H1 (cell line): ENCODE measurements at regions not wholly inside any gene's neighbourhood (a gene's known extent, or its start where the extent isn't known, plus 50 kb on each side); places are given as distances from the start of the nearest gene placed in this dataset.
A peak's percentile ranks its signal among the peaks of the same experiment; 100 is the strongest.

ENCODE experiments used
- CTCF ChIA-PET: fragments of 300-600 bp; sonication (Branson Sonifier 250); formaldehyde crosslinking; loops from one replicate; lab custom pipeline; 2021; ENCODE audit not compliant: partially characterized antibody; lab: Charles Lee
- POLR2A ChIA-PET: fragments of 300-600 bp; sonication (Branson Sonifier 250); formaldehyde crosslinking; loops from one replicate; lab custom pipeline; 2021; ENCODE audit warnings: inconsistent platforms; ENCODE audit not compliant: partially characterized antibody; lab: Charles Lee
- DNase-seq, 2 experiments: peaks; one replicate each; pipeline versions ENCODE4 v3.0.0 to v3.0.0-alpha.2; 2010 to 2022; ENCODE audit warnings: low spot score in 2 of 2, low read depth in 1 of 2, mixed read lengths in 1 of 2
- FAIRE-seq: peaks from 2 replicates; lab custom pipeline; 2011; peaks lifted over from hg19 to GRCh38; lab: Jason Lieb, UNC
- H2AFZ ChIP-seq: 2 replicates; pipeline ENCODE4 v1.8.1; 2012; ENCODE audit warnings: low read length, inconsistent platforms
- H2AK5ac ChIP-seq: 2 replicates; pipeline ENCODE4 v1.6.1; 2013; ENCODE audit warnings: low read depth, low read length
- H2BK120ac ChIP-seq: replicated peaks from 2 replicates; pipeline ENCODE3; 2013; ENCODE audit warnings: low read depth, low read length, inconsistent platforms
- H2BK12ac ChIP-seq: 2 replicates; pipeline ENCODE4 v1.6.1; 2013; ENCODE audit warnings: low read depth, low read length
- H2BK15ac ChIP-seq: 2 replicates; pipeline ENCODE4 v1.6.1; 2013; ENCODE audit warnings: low read length
- H2BK20ac ChIP-seq: 2 replicates; pipeline ENCODE4 v1.6.1; 2013; ENCODE audit warnings: low read length
- H2BK5ac ChIP-seq: 2 replicates; pipeline ENCODE4 v1.6.1; 2013; ENCODE audit warnings: low read depth, low read length
- H3K14ac ChIP-seq: 2 replicates; pipeline ENCODE4 v1.6.1; 2013; ENCODE audit warnings: inconsistent platforms; ENCODE audit not compliant: insufficient read length
- H3K18ac ChIP-seq: 2 replicates; pipeline ENCODE4 v1.6.1; 2013; ENCODE audit warnings: low read length; ENCODE audit errors: extremely low read depth
- H3K23ac ChIP-seq: 2 replicates; pipeline ENCODE4 v1.6.1; 2013; ENCODE audit warnings: inconsistent platforms; ENCODE audit not compliant: insufficient read length
- H3K23me2 ChIP-seq: 2 replicates; pipeline ENCODE4 v1.6.1; 2013; ENCODE audit warnings: low read depth, low read length
- H3K27ac ChIP-seq: 2 replicates; pipeline ENCODE4 v1.6.1; 2011; ENCODE audit warnings: low read depth, low read length, inconsistent platforms
- H3K27me3 ChIP-seq, 4 experiments: replicated peaks in 1 of 4; 1 replicate in 1 of 4; 2 replicates in 3 of 4; pipeline versions ENCODE4 v1.6.1 to v1.8.1; 2011 to 2013; ENCODE audit warnings: low read length in 3 of 4, mild to moderate bottlenecking in 3 of 4, inconsistent platforms in 2 of 4, mixed read lengths in 2 of 4, moderate library complexity in 1 of 4; ENCODE audit not compliant: control insufficient read depth in 3 of 4, insufficient read depth in 3 of 4; ENCODE audit errors: extremely low read depth in 1 of 4
- H3K36me3 ChIP-seq, 4 experiments: 2 replicates each; pipeline versions ENCODE4 v1.6.1 to v1.8.1; 2011 to 2013; ENCODE audit warnings: mild to moderate bottlenecking in 4 of 4, low read length in 3 of 4, moderate library complexity in 2 of 4, control low read depth in 1 of 4, inconsistent platforms in 1 of 4; ENCODE audit not compliant: insufficient read depth in 4 of 4, control insufficient read depth in 2 of 4
- H3K4ac ChIP-seq: replicated peaks from 2 replicates; pipeline ENCODE3; 2013; ENCODE audit warnings: low read length, low read depth, mixed read lengths, inconsistent platforms; ENCODE audit not compliant: insufficient read length
- H3K4me1 ChIP-seq, 4 experiments: replicated peaks in 1 of 4; 1 replicate in 1 of 4; 2 replicates in 3 of 4; pipeline versions ENCODE4 v1.6.1 to v1.8.1; 2011 to 2013; ENCODE audit warnings: low read length in 3 of 4, inconsistent platforms in 2 of 4, mixed read lengths in 1 of 4; ENCODE audit not compliant: insufficient read depth in 4 of 4, control insufficient read depth in 3 of 4
- H3K4me2 ChIP-seq, 2 experiments: 2 replicates each; pipeline versions ENCODE4 v1.6.1 to v1.8.1; 2011 to 2013; ENCODE audit warnings: low read depth in 2 of 2, low read length in 2 of 2, control low read depth in 1 of 2, inconsistent platforms in 1 of 2, mild to moderate bottlenecking in 1 of 2; ENCODE audit not compliant: insufficient read depth in 1 of 2
- H3K4me3 ChIP-seq, 4 experiments: fragments of 200-600, 300-600 bp in 1 of 4; sonication (generic), shearing (Covaris generic), sonication (Bioruptor Twin) in 1 of 4; 2 replicates each; pipeline versions ENCODE4 v1.5.1 to v1.8.1; 2011 to 2016; ENCODE audit warnings: low read length in 4 of 4, low read depth in 3 of 4, control low read depth in 2 of 4, inconsistent platforms in 2 of 4, mild to moderate bottlenecking in 2 of 4, mixed read lengths in 1 of 4, moderate library complexity in 1 of 4; ENCODE audit not compliant: insufficient read depth in 2 of 4; ENCODE audit errors: extremely low read depth in 1 of 4
- H3K56ac ChIP-seq: replicated peaks from 2 replicates; pipeline ENCODE3; 2013; ENCODE audit warnings: low read depth, mild to moderate bottlenecking, mixed read lengths, low read length, inconsistent platforms; ENCODE audit not compliant: insufficient read length
- H3K79me1 ChIP-seq: 2 replicates; pipeline ENCODE4 v1.6.1; 2013; ENCODE audit warnings: low read depth, low read length, control low read depth
- H3K79me2 ChIP-seq, 2 experiments: 2 replicates each; pipeline versions ENCODE4 v1.6.1 to v1.8.1; 2012 to 2013; ENCODE audit warnings: low read length in 2 of 2, mild to moderate bottlenecking in 2 of 2, inconsistent platforms in 1 of 2; ENCODE audit not compliant: insufficient read depth in 2 of 2, control insufficient read depth in 1 of 2
- H3K9ac ChIP-seq, 4 experiments: replicated peaks in 1 of 4; 1 replicate in 1 of 4; 2 replicates in 3 of 4; pipeline versions ENCODE4 v1.6.1 to v1.8.1; 2011 to 2013; ENCODE audit warnings: low read depth in 3 of 4, low read length in 3 of 4, control low read depth in 2 of 4, mild to moderate bottlenecking in 2 of 4, moderate library complexity in 2 of 4, inconsistent platforms in 1 of 4; ENCODE audit errors: extremely low read depth in 1 of 4
- H3K9me3 ChIP-seq, 2 experiments: 2 replicates each; pipeline versions ENCODE4 v1.6.1 to v1.8.1; 2012 to 2013; ENCODE audit warnings: mild to moderate bottlenecking in 2 of 2, moderate library complexity in 2 of 2, control low read depth in 1 of 2, inconsistent platforms in 1 of 2, low read depth in 1 of 2, low read length in 1 of 2, mixed read lengths in 1 of 2; ENCODE audit not compliant: insufficient read depth in 2 of 2
- H4K20me1 ChIP-seq, 2 experiments: replicated peaks in 1 of 2; 2 replicates each; pipeline versions ENCODE3 to v1.8.1; 2011 to 2013; ENCODE audit warnings: inconsistent platforms in 2 of 2, low read length in 2 of 2, mild to moderate bottlenecking in 1 of 2; ENCODE audit not compliant: insufficient read depth in 2 of 2, control insufficient read depth in 1 of 2
- H4K5ac ChIP-seq: 2 replicates; pipeline ENCODE4 v1.6.1; 2013; ENCODE audit warnings: low read length, low read depth, mixed read lengths, inconsistent platforms; ENCODE audit not compliant: insufficient read length
- H4K8ac ChIP-seq: 2 replicates; pipeline ENCODE4 v1.8.0; 2013; ENCODE audit warnings: mild to moderate bottlenecking, moderate library complexity, low read length, inconsistent platforms; ENCODE audit not compliant: insufficient read depth; ENCODE audit errors: extremely low read depth
- H4K91ac ChIP-seq: replicated peaks from 2 replicates; pipeline ENCODE3; 2013; ENCODE audit warnings: low read length, mixed read lengths, inconsistent platforms; ENCODE audit not compliant: insufficient read length
- BCL11A ChIP-seq, 2 experiments: IDR thresholded peaks; one replicate each; pipeline ENCODE4 v1.6.1; 2011; ENCODE audit warnings: low read depth in 2 of 2, low read length in 2 of 2, mild to moderate bottlenecking in 2 of 2
- EGR1 ChIP-seq: IDR thresholded peaks from 2 replicates; pipeline ENCODE4 v1.6.1; 2011; ENCODE audit warnings: low read depth, low read length, borderline replicate concordance
- EP300 ChIP-seq, 2 experiments: IDR thresholded peaks; 1 replicate in 1 of 2; 2 replicates in 1 of 2; pipeline ENCODE4 v1.6.1; 2011 to 2012; ENCODE audit warnings: low read depth in 2 of 2, low read length in 2 of 2, mild to moderate bottlenecking in 2 of 2, borderline replicate concordance in 1 of 2, inconsistent platforms in 1 of 2, moderate library complexity in 1 of 2
- GABPA ChIP-seq: IDR thresholded peaks from 2 replicates; pipeline ENCODE4 v1.6.1; 2011; ENCODE audit warnings: mild to moderate bottlenecking, low read length, moderate library complexity, borderline replicate concordance; ENCODE audit not compliant: insufficient read depth
- GTF2F1 ChIP-seq: IDR thresholded peaks from 2 replicates; pipeline ENCODE4 v1.6.1; 2012; ENCODE audit warnings: low read depth, low read length, improper control_type of control experiment, borderline replicate concordance
- MAFK ChIP-seq: IDR thresholded peaks from 2 replicates; pipeline ENCODE4 v1.6.1; 2012; ENCODE audit warnings: low read depth, mild to moderate bottlenecking, improper control_type of control experiment, low read length
- RBBP5 ChIP-seq: IDR thresholded peaks from 2 replicates; pipeline ENCODE4 v1.7.1; 2012; ENCODE audit warnings: low read depth, mild to moderate bottlenecking, inconsistent platforms, low read length, moderate library complexity, borderline replicate concordance
- SAP30 ChIP-seq: fragments of 300-600 bp; sonication (generic); IDR thresholded peaks from 2 replicates; pipeline ENCODE4 v1.7.1; 2012; ENCODE audit warnings: low read length, moderate library complexity, mild to moderate bottlenecking, inconsistent platforms; ENCODE audit not compliant: insufficient read depth, insufficient replicate concordance
- SIRT6 ChIP-seq: IDR thresholded peaks from one replicate; pipeline ENCODE4 v1.7.1; 2012; ENCODE audit warnings: low read length, inconsistent platforms
- WGBS, 2 experiments: shearing (Covaris generic) in 1 of 2; methylation state at CpG; one replicate each; pipeline versions ENCODE4 v1.1.6 to v1.1.7; 2013 to 2015; ENCODE audit warnings: low lambda C conversion rate in 2 of 2, mixed read lengths in 2 of 2, inconsistent platforms in 1 of 2, low coverage in 1 of 2, missing lambda C conversion rate in 1 of 2; ENCODE audit not compliant: insufficient replicate concordance in 2 of 2, insufficient coverage in 1 of 2, insufficient read length in 1 of 2; ENCODE audit errors: extremely low coverage in 1 of 2, missing lambda C conversion rate in 1 of 2; 5-methylcytosine and 5-hydroxymethylcytosine counted together
- TF ChIP-seq, protein P1 (sequence below), 3 experiments: IDR thresholded peaks; 1 replicate in 2 of 3; 2 replicates in 1 of 3; pipeline versions ENCODE4 v1.5.1 to v1.6.1; 2011; ENCODE audit warnings: low read length in 3 of 3, mild to moderate bottlenecking in 3 of 3, inconsistent platforms in 2 of 3, low read depth in 1 of 3, moderate library complexity in 1 of 3; ENCODE audit not compliant: insufficient read depth in 1 of 3; ENCODE audit errors: control extremely low read depth in 1 of 3

DNA sequence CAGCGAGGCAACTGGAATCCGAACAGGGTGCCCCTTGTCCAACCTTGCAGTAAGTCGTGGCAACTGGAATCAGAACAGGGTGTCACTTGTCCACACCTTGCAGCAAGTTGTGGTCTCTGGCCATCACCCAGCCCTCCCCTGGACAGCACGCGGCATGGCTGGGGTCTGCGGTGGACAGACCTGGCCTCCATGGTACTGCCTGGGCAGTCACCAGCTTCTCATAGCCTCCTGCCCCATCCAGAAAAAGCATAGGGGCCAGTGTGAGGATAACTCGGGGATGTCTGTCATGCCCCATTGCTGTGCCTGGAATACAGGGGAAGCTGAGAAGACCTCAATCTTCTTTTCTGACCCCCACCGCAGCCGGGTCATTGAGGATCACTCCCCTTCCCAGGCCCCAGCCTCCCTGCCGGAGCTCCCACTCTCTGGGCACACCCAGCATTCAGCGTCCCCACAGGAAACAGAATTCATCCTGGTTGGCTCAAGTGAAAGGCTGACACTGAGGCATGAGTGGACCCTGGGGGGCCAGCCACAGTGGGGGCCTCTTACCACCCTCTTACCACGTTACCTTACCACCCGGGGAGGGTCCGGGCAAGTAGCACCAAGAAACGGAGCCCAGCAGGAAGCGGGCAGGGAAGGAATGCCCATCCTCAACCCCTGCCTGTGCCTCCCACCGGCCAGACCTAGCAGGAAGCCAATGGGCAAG lies 68.0 kb upstream of the RAB6C start:
- Histone ChIP-seq H4K5ac (no peak overlapping the region), H4K91ac (no peak overlapping the region), H2BK12ac (peak overlapping the region; percentile 50; the same call in 1 of the 2 replicates), H3K23ac (no peak overlapping the region), H3K79me2 (no peaks in the 10 kb centered on the region), H2AFZ (no peak overlapping the region), H4K8ac (no peak overlapping the region), H2AK5ac (no peak overlapping the region), H3K14ac (no peak overlapping the region), H3K23me2 (no peaks in the 10 kb centered on the region), H2BK120ac (no peak overlapping the region), H3K4me3 (no peak overlapping the region), H3K27me3 (no peaks in the 10 kb centered on the region), H2BK5ac (no peak overlapping the region), H3K4me2 (no peak overlapping the region), H3K9ac (no peak overlapping the region), H3K18ac (no peak overlapping the region), H3K56ac (no peak overlapping the region), H3K4me1 (peaks cover 0 to 3% (median 2%) of the 10 kb centered on the region in 4 experiments; a peak in 2 of 7 replicates), H2BK15ac (peak overlapping the region; percentile 10; the same call in 1 of the 2 replicates), H3K9me3 (no peaks in the 10 kb centered on the region), H4K20me1 (peaks cover 0 to 5% of the 10 kb centered on the region in 2 experiments), H3K79me1 (no peaks in the 10 kb centered on the region), H2BK20ac (no peak overlapping the region), H3K36me3 (no peaks in the 10 kb centered on the region), H3K4ac (no peak overlapping the region), H3K27ac (no peak overlapping the region)
- FAIRE-seq (no peak), DNase-seq (no peak)
- WGBS, 2 experiments: 88% methylated on average over 16 of the region's 17 CpGs; no CpG with 5 or more reads in 1 of the 2 experiments
- POLR2A ChIA-PET: no interaction called here
- CTCF ChIA-PET: no interaction called here
- no peak for TF ChIP-seq SAP30
- TF ChIP-seq, protein P1, sequence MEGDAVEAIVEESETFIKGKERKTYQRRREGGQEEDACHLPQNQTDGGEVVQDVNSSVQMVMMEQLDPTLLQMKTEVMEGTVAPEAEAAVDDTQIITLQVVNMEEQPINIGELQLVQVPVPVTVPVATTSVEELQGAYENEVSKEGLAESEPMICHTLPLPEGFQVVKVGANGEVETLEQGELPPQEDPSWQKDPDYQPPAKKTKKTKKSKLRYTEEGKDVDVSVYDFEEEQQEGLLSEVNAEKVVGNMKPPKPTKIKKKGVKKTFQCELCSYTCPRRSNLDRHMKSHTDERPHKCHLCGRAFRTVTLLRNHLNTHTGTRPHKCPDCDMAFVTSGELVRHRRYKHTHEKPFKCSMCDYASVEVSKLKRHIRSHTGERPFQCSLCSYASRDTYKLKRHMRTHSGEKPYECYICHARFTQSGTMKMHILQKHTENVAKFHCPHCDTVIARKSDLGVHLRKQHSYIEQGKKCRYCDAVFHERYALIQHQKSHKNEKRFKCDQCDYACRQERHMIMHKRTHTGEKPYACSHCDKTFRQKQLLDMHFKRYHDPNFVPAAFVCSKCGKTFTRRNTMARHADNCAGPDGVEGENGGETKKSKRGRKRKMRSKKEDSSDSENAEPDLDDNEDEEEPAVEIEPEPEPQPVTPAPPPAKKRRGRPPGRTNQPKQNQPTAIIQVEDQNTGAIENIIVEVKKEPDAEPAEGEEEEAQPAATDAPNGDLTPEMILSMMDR (IDR thresholded peaks at IDR 0.05; ENCODE audit: control extremely low read depth in 1 of 3, insufficient read depth in 1 of 3, low read depth in 1 of 3, low read length in 3 of 3): no peak
- no peak for TF ChIP-seq EGR1
- TF ChIP-seq BCL11A (IDR thresholded peaks at IDR 0.05; ENCODE audit: low read depth in 2 of 2, low read length in 2 of 2): no peak
- no peak for TF ChIP-seq GTF2F1
- TF ChIP-seq MAFK: no peak
- no peak for TF ChIP-seq RBBP5
- no peak for TF ChIP-seq GABPA
- TF ChIP-seq SIRT6: no peak
- TF ChIP-seq EP300 (IDR thresholded peaks at IDR 0.05; ENCODE audit: borderline replicate concordance in 1 of 2, low read depth in 2 of 2, low read length in 2 of 2): no peak
